Right renal cortex interstitium (tissue), 3 donors: ENCODE measurements at regions not wholly inside any gene's neighbourhood (a gene's known extent, or its start where the extent isn't known, plus 50 kb on each side); places are given as distances from the start of the nearest gene placed in this dataset.
"Not testable (repeated sequence)": the region's sequence is repeated elsewhere in the genome, so short reads cannot be mapped to it uniquely, and the experiment has no call there.

Source experiments
- DNase-seq, 3 donors: peaks; one replicate each; pipeline ENCODE4 v3.0.0-alpha.2; 2013; ENCODE audit warnings: low read depth in 3 of 3, low spot score in 2 of 3

- DNase-seq = no peak
These were observed 267.6 kb downstream of the PCDH17 start for GRCh38 chr13:57899096-57899495.

GRCh38 chr13:57909833-57910232 is 278.3 kb downstream of the PCDH17 start:
- not testable (repeated sequence) for DNase-seq

GRCh38 chr13:57918086-57918485 is 286.5 kb downstream of the PCDH17 start:
- no peak for DNase-seq

- no peak for DNase-seq
These were observed 287.4 kb downstream of the PCDH17 start for GRCh38 chr13:57918913-57919312.

- DNase-seq = no peak
These were observed 293.7 kb downstream of the PCDH17 start for GRCh38 chr13:57925250-57925649.

GRCh38 chr13:57925751-57926150 is 294.2 kb downstream of the PCDH17 start:
- no peak for DNase-seq

GRCh38 chr13:57932061-57932460 is 300.5 kb downstream of the PCDH17 start:
- DNase-seq = no peak

- DNase-seq = no peak
These were observed 302.1 kb downstream of the PCDH17 start for GRCh38 chr13:57933606-57934005.

GRCh38 chr13:57935965-57936364 is 304.4 kb downstream of the PCDH17 start:
- no peak for DNase-seq

- DNase-seq = no peak
These were observed 314.8 kb downstream of the PCDH17 start for GRCh38 chr13:57946361-57946760.

GRCh38 chr13:57948884-57949283 is 317.3 kb downstream of the PCDH17 start:
- no peak for DNase-seq

GRCh38 chr13:57969951-57970350 is 338.4 kb downstream of the PCDH17 start:
- no peak for DNase-seq

GRCh38 chr13:57970404-57970803 is 338.9 kb downstream of the PCDH17 start:
- no peak for DNase-seq

- DNase-seq = no peak
These were observed 351.2 kb downstream of the PCDH17 start for GRCh38 chr13:57982782-57983181.

- no peak for DNase-seq
These were observed 356.7 kb downstream of the PCDH17 start for GRCh38 chr13:57988276-57988675.

GRCh38 chr13:57991041-57991440 is 359.5 kb downstream of the PCDH17 start:
- no peak for DNase-seq

- DNase-seq = no peak
These were observed 360.9 kb downstream of the PCDH17 start for GRCh38 chr13:57992416-57992815.

GRCh38 chr13:57996717-57997116 is 365.2 kb downstream of the PCDH17 start:
- DNase-seq = no peak

- DNase-seq = no peak
These were observed 373.2 kb downstream of the PCDH17 start for GRCh38 chr13:58004751-58005150.

GRCh38 chr13:58018020-58018419 is 386.5 kb downstream of the PCDH17 start:
- no peak for DNase-seq

- no peak for DNase-seq
These were observed 387.3 kb downstream of the PCDH17 start for GRCh38 chr13:58018865-58019264.

- DNase-seq = no peak
These were observed 392.6 kb downstream of the PCDH17 start for GRCh38 chr13:58024103-58024502.

- no peak for DNase-seq
These were observed 394.3 kb downstream of the PCDH17 start for GRCh38 chr13:58025821-58026220.
